KMS-11 (cell line): ENCODE measurements at regions not wholly inside any gene's neighbourhood (a gene's known extent, or its start where the extent isn't known, plus 50 kb on each side); places are given as distances from the start of the nearest gene placed in this dataset.

Experiments
- H2AFZ ChIP-seq: fragments of 200-600 bp; sonication (generic); 2 replicates; pipeline ENCODE4 v1.6.1; 2016; ENCODE audit warnings: antibody characterized with exemption, mixed run types, low read depth
- H3K27ac ChIP-seq: fragments of 200-600 bp; sonication (generic); 2 replicates; pipeline ENCODE4 v1.6.1; 2016; ENCODE audit warnings: mild to moderate bottlenecking, mixed run types
- H3K27me3 ChIP-seq: fragments of 200-600 bp; sonication (generic); 2 replicates; pipeline ENCODE4 v1.6.1; 2017; ENCODE audit warnings: mild to moderate bottlenecking, low read depth, mixed run types, moderate library complexity; ENCODE audit not compliant: insufficient read depth
- H3K36me3 ChIP-seq: fragments of 200-600 bp; sonication (generic); 2 replicates; pipeline ENCODE4 v1.6.1; 2017; ENCODE audit warnings: mild to moderate bottlenecking, mixed run types; ENCODE audit not compliant: insufficient read depth
- H3K4me1 ChIP-seq: fragments of 200-600 bp; sonication (generic); 2 replicates; pipeline ENCODE4 v1.6.1; 2016; ENCODE audit warnings: mild to moderate bottlenecking, low read depth, mixed run types; ENCODE audit not compliant: poor library complexity, severe bottlenecking
- H3K4me2 ChIP-seq: fragments of 200-600 bp; sonication (generic); 2 replicates; pipeline ENCODE4 v1.7.0; 2016; ENCODE audit warnings: mild to moderate bottlenecking, mixed run types
- H3K4me3 ChIP-seq: fragments of 200-600 bp; sonication (generic); IDR thresholded peaks from 2 replicates; pipeline ENCODE4 v1.6.1; 2017; ENCODE audit warnings: low read depth, low read length, mixed read lengths; ENCODE audit not compliant: insufficient read depth
- H3K79me2 ChIP-seq: fragments of 200-600 bp; sonication (generic); 2 replicates; pipeline ENCODE4 v1.6.1; 2016; ENCODE audit warnings: low read depth, mixed run types; ENCODE audit not compliant: insufficient read depth
- H3K9ac ChIP-seq: fragments of 200-600 bp; sonication (generic); 2 replicates; pipeline ENCODE4 v1.6.1; 2016; ENCODE audit warnings: mild to moderate bottlenecking, mixed run types
- H4K20me1 ChIP-seq: fragments of 200-600 bp; sonication (generic); 2 replicates; pipeline ENCODE4 v1.6.1; 2016; ENCODE audit warnings: mild to moderate bottlenecking, mixed run types; ENCODE audit not compliant: insufficient read depth
- TF ChIP-seq, protein P1 (sequence below): fragments of 200-600 bp; sonication (generic); conservative IDR thresholded peaks from 2 replicates; pipeline ENCODE4 v1.6.1; 2017; ENCODE audit warnings: low read depth, mild to moderate bottlenecking, antibody characterized with exemption, low read length, moderate library complexity, mixed read lengths

DNA sequence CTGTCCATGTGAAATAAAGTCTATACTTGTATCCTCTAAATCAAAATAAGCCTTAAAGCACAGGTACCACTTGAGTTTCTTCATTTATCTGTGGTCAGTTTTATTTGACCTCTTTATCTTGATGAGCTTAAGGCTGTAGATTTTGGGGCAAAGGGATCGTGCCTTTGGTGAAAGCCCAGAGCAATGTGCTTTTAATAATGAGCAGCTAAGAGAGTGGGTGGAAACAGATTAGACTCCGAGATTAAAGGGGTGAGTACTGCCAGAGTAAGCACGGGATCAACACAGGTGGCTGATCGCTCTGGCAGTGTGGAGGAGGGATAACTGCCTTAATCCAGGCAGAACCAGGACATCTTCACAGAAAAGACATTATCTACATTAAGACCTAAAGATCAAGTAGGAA lies 280.4 kb downstream of the TDRD15 start:
- Histone ChIP-seq H3K27me3 (no peaks in the 10 kb centered on the region), H3K79me2 (no peaks in the 10 kb centered on the region), H3K27ac (no peak overlapping the region), H3K4me3 (no peak overlapping the region), H4K20me1 (no peaks in the 10 kb centered on the region), H2AFZ (no peak overlapping the region), H3K4me2 (no peak overlapping the region), H3K9ac (no peak overlapping the region), H3K4me1 (no peaks in the 10 kb centered on the region), H3K36me3 (no peaks in the 10 kb centered on the region)
- TF ChIP-seq, protein P1, sequence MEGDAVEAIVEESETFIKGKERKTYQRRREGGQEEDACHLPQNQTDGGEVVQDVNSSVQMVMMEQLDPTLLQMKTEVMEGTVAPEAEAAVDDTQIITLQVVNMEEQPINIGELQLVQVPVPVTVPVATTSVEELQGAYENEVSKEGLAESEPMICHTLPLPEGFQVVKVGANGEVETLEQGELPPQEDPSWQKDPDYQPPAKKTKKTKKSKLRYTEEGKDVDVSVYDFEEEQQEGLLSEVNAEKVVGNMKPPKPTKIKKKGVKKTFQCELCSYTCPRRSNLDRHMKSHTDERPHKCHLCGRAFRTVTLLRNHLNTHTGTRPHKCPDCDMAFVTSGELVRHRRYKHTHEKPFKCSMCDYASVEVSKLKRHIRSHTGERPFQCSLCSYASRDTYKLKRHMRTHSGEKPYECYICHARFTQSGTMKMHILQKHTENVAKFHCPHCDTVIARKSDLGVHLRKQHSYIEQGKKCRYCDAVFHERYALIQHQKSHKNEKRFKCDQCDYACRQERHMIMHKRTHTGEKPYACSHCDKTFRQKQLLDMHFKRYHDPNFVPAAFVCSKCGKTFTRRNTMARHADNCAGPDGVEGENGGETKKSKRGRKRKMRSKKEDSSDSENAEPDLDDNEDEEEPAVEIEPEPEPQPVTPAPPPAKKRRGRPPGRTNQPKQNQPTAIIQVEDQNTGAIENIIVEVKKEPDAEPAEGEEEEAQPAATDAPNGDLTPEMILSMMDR = no peak

DNA sequence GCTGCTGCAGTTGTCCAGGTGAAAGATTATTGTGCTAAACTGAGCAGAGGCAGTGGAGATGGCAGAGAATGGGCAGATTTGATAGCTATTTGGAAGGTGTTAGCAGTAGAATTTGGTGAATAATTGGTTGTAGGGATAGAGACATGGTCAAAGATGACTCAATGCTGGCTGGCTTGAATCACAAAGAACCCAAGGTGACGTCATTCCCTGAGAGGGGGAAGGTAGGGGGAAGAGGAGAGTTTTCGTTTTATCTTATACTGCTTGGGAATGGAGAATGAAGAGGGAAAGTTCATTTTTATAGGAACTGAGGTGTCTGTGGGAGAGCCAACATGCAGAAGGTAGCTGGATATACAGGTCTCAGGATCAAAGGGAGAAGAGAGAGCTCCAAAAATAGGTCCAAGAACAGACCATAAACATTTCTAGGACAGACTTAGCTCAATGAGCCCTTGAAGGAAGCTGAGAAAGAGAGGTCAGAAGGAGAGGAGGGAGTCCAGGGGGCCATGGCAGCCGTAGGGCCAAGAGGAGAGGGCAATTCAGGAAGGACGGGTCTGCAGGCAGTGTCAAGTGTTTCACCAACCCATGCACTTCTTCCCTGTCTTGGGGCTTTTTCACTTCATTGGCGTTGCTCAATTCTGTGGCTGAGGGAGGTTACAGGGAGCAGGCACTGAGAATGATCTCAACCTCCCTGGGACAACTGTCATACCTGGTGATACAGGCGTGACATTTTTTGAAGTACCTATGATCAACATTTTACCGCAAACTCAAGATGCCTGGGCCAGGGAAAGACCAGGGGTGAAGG lies 281.3 kb downstream of the TDRD15 start:
- Histone ChIP-seq H3K79me2 (no peaks in the 10 kb centered on the region), H3K4me2 (no peak overlapping the region), H3K36me3 (no peaks in the 10 kb centered on the region), H3K27ac (no peak overlapping the region), H2AFZ (no peak overlapping the region), H3K27me3 (no peaks in the 10 kb centered on the region), H4K20me1 (no peaks in the 10 kb centered on the region), H3K4me3 (no peak overlapping the region), H3K9ac (no peak overlapping the region), H3K4me1 (no peaks in the 10 kb centered on the region)
- TF ChIP-seq, protein P1 = no peak

DNA sequence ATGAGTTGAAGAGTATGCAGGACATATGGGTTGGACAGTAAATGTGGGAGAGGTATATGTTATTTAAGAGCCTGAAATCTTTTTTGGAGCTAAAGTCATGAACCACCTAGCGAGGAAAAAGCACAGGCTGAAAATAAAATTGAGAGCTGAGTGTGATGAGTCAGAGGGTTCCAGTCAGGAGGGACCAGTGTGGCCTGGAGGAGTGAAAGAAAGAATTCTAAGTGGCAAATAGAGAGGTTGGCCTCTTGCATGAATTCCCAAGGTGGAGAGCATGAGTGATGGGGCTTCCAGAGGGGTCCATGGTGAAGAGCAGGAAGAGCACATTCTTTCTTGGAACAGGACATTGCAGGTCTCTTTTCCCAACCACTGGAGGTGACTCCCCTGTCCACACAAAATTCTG lies 282.6 kb downstream of the TDRD15 start:
- Histone ChIP-seq H3K9ac (no peak overlapping the region), H3K4me3 (no peak overlapping the region), H3K79me2 (no peaks in the 10 kb centered on the region), H3K36me3 (no peaks in the 10 kb centered on the region), H2AFZ (no peak overlapping the region), H4K20me1 (no peaks in the 10 kb centered on the region), H3K4me2 (no peak overlapping the region), H3K4me1 (no peaks in the 10 kb centered on the region), H3K27ac (no peak overlapping the region), H3K27me3 (no peaks in the 10 kb centered on the region)
- TF ChIP-seq, protein P1 = no peak

DNA sequence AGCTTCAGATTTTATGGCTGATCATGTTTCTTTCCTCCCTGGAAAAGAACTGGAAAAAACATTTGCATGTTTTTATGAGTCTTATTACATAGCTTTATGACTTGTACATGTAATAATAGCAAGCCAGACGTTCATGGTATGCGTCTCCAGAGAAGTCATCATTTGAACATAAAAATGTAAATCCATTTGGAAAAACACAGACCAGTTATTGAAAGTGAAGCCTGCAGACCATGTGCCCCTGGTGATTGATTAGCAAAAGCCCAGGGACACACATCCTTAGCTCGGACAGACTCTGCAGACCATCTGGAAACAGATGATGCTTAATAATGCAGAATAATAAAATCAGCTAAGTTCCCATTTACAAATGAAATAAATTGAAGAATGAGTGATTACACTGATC lies 283.1 kb downstream of the TDRD15 start:
- TF ChIP-seq, protein P1 = no peak
- Histone ChIP-seq H2AFZ (no peak overlapping the region), H3K4me3 (no peak overlapping the region), H3K9ac (no peak overlapping the region), H4K20me1 (no peaks in the 10 kb centered on the region), H3K36me3 (no peaks in the 10 kb centered on the region), H3K27ac (no peak overlapping the region), H3K4me1 (no peaks in the 10 kb centered on the region), H3K79me2 (no peaks in the 10 kb centered on the region), H3K4me2 (no peak overlapping the region), H3K27me3 (no peaks in the 10 kb centered on the region)
